HepG2 (cell line): ENCODE measurements at regions not wholly inside any gene's neighbourhood (a gene's known extent, or its start where the extent isn't known, plus 50 kb on each side); places are given as distances from the start of the nearest gene placed in this dataset.

Source experiments
- ELF4 ChIP-seq: sonication (generic); formaldehyde crosslinking; IDR thresholded peaks from 2 replicates; pipeline ENCODE4 v1.5.0; 2020; ENCODE audit warnings: missing genetic modification reagents, mild to moderate bottlenecking, moderate library complexity, borderline replicate concordance
- FOXA1 ChIP-seq, 2 experiments: fragments of 450-650 bp in 1 of 2; sonication (generic) in 1 of 2; formaldehyde crosslinking in 1 of 2; IDR thresholded peaks; 2 replicates each; pipeline versions ENCODE4 v1.4.0 to v1.6.1; 2016 to 2020; ENCODE audit warnings: missing genetic modification reagents in 1 of 2
- NR2F1 ChIP-seq, 2 experiments: fragments of 450-650 bp in 1 of 2; formaldehyde crosslinking in 1 of 2; IDR thresholded peaks; 2 replicates each; pipeline versions ENCODE4 v1.5.0 to v1.6.1; 2016 to 2020; ENCODE audit warnings: mild to moderate bottlenecking in 1 of 2, missing compliant biosample characterization in 1 of 2, missing genetic modification reagents in 1 of 2, moderate library complexity in 1 of 2
- PRDM4 ChIP-seq: sonication (generic); formaldehyde crosslinking; IDR thresholded peaks from 2 replicates; pipeline ENCODE4 v1.9.0; 2021; ENCODE audit warnings: missing genetic modification reagents, borderline replicate concordance
- REL ChIP-seq: sonication (generic); formaldehyde crosslinking; conservative IDR thresholded peaks from 2 replicates; pipeline ENCODE4 v1.8.0; 2022; ENCODE audit warnings: mild to moderate bottlenecking, missing genetic modification reagents, moderate library complexity
- SNAI1 ChIP-seq: sonication (generic); formaldehyde crosslinking; IDR thresholded peaks from 2 replicates; pipeline ENCODE4 v1.5.0; 2020; ENCODE audit warnings: mild to moderate bottlenecking, missing genetic modification reagents, borderline replicate concordance
- ZNF441 ChIP-seq: sonication (generic); formaldehyde crosslinking; IDR thresholded peaks from 2 replicates; pipeline ENCODE4 v1.7.0; 2021; ENCODE audit warnings: missing genetic modification reagents, borderline replicate concordance
- ZNF468 ChIP-seq: sonication (generic); formaldehyde crosslinking; IDR thresholded peaks from 2 replicates; pipeline ENCODE4 v1.8.0; 2022; ENCODE audit warnings: mild to moderate bottlenecking, moderate library complexity, missing genetic modification reagents
- ZNF709 ChIP-seq: sonication (generic); formaldehyde crosslinking; IDR thresholded peaks from 2 replicates; pipeline ENCODE4 v1.5.0; 2020; ENCODE audit warnings: mild to moderate bottlenecking, missing genetic modification reagents
- TF ChIP-seq, protein P1 (sequence below): sonication (generic); formaldehyde crosslinking; IDR thresholded peaks from 2 replicates; pipeline ENCODE4 v1.5.1; 2020; ENCODE audit warnings: mild to moderate bottlenecking, missing genetic modification reagents, moderate library complexity
- TF ChIP-seq, protein P2 (sequence below): sonication (generic); formaldehyde crosslinking; IDR thresholded peaks from 2 replicates; pipeline ENCODE4 v1.4.0; 2020; ENCODE audit warnings: missing genetic modification reagents

- TF ChIP-seq, protein P1, sequence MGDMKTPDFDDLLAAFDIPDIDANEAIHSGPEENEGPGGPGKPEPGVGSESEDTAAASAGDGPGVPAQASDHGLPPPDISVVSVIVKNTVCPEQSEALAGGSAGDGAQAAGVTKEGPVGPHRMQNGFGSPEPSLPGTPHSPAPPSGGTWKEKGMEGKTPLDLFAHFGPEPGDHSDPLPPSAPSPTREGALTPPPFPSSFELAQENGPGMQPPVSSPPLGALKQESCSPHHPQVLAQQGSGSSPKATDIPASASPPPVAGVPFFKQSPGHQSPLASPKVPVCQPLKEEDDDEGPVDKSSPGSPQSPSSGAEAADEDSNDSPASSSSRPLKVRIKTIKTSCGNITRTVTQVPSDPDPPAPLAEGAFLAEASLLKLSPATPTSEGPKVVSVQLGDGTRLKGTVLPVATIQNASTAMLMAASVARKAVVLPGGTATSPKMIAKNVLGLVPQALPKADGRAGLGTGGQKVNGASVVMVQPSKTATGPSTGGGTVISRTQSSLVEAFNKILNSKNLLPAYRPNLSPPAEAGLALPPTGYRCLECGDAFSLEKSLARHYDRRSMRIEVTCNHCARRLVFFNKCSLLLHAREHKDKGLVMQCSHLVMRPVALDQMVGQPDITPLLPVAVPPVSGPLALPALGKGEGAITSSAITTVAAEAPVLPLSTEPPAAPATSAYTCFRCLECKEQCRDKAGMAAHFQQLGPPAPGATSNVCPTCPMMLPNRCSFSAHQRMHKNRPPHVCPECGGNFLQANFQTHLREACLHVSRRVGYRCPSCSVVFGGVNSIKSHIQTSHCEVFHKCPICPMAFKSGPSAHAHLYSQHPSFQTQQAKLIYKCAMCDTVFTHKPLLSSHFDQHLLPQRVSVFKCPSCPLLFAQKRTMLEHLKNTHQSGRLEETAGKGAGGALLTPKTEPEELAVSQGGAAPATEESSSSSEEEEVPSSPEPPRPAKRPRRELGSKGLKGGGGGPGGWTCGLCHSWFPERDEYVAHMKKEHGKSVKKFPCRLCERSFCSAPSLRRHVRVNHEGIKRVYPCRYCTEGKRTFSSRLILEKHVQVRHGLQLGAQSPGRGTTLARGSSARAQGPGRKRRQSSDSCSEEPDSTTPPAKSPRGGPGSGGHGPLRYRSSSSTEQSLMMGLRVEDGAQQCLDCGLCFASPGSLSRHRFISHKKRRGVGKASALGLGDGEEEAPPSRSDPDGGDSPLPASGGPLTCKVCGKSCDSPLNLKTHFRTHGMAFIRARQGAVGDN: no peak
- TF ChIP-seq, protein P2, sequence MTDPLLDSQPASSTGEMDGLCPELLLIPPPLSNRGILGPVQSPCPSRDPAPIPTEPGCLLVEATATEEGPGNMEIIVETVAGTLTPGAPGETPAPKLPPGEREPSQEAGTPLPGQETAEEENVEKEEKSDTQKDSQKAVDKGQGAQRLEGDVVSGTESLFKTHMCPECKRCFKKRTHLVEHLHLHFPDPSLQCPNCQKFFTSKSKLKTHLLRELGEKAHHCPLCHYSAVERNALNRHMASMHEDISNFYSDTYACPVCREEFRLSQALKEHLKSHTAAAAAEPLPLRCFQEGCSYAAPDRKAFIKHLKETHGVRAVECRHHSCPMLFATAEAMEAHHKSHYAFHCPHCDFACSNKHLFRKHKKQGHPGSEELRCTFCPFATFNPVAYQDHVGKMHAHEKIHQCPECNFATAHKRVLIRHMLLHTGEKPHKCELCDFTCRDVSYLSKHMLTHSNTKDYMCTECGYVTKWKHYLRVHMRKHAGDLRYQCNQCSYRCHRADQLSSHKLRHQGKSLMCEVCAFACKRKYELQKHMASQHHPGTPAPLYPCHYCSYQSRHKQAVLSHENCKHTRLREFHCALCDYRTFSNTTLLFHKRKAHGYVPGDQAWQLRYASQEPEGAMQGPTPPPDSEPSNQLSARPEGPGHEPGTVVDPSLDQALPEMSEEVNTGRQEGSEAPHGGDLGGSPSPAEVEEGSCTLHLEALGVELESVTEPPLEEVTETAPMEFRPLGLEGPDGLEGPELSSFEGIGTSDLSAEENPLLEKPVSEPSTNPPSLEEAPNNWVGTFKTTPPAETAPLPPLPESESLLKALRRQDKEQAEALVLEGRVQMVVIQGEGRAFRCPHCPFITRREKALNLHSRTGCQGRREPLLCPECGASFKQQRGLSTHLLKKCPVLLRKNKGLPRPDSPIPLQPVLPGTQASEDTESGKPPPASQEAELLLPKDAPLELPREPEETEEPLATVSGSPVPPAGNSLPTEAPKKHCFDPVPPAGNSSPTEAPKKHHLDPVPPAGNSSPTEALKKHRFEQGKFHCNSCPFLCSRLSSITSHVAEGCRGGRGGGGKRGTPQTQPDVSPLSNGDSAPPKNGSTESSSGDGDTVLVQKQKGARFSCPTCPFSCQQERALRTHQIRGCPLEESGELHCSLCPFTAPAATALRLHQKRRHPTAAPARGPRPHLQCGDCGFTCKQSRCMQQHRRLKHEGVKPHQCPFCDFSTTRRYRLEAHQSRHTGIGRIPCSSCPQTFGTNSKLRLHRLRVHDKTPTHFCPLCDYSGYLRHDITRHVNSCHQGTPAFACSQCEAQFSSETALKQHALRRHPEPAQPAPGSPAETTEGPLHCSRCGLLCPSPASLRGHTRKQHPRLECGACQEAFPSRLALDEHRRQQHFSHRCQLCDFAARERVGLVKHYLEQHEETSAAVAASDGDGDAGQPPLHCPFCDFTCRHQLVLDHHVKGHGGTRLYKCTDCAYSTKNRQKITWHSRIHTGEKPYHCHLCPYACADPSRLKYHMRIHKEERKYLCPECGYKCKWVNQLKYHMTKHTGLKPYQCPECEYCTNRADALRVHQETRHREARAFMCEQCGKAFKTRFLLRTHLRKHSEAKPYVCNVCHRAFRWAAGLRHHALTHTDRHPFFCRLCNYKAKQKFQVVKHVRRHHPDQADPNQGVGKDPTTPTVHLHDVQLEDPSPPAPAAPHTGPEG (CRISPR knock-in tag): no peak
- no peak for TF ChIP-seq ZNF441
- no peak for TF ChIP-seq ZNF468 (CRISPR knock-in tag)
- TF ChIP-seq SNAI1 (CRISPR knock-in tag): no peak
- TF ChIP-seq NR2F1 (CRISPR knock-in tag; IDR thresholded peaks at IDR 0.05): no peak
- TF ChIP-seq REL (CRISPR knock-in tag): no peak
- no peak for TF ChIP-seq PRDM4 (CRISPR knock-in tag)
- TF ChIP-seq ZNF709: no peak
- TF ChIP-seq ELF4 (CRISPR knock-in tag): no peak
- TF ChIP-seq FOXA1 (IDR thresholded peaks at IDR 0.05): no peak
- no peak for TF ChIP-seq FOXA1 (CRISPR knock-in tag; IDR thresholded peaks at IDR 0.05)
Measured at GRCh38 chrX:69073721-69074120, 91.5 kb downstream of the PJA1 start (continued).
